ENCODE measurements at regions not wholly inside any gene's neighbourhood (a gene's known extent, or its start where the extent isn't known, plus 50 kb on each side); places are given as distances from the start of the nearest gene placed in this dataset.
"Not testable (repeated sequence)": the region's sequence is repeated elsewhere in the genome, so short reads cannot be mapped to it uniquely, and the experiment has no call there.

DNA sequence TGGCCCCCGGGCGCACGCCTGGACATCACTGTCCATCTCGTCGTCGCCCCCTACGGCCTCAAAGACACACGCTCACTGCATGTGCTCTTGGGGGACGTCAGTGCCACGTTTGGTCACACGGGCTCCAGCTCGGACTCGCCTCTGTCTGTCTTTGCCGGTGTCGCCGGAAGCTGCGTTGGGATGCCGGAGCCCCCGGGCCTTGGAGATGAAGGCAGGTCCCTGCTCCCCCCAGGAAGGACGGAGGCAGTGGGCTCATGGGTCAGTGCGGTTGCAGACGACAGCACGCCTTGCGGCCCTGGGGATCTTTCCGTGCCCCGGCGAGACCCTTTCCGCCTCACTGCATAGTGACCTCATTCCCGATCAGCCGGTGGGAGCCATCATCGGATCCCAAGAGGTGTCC is 1399.9 kb upstream of the PCDH10 start:
- TF ChIP-seq, protein P1, sequence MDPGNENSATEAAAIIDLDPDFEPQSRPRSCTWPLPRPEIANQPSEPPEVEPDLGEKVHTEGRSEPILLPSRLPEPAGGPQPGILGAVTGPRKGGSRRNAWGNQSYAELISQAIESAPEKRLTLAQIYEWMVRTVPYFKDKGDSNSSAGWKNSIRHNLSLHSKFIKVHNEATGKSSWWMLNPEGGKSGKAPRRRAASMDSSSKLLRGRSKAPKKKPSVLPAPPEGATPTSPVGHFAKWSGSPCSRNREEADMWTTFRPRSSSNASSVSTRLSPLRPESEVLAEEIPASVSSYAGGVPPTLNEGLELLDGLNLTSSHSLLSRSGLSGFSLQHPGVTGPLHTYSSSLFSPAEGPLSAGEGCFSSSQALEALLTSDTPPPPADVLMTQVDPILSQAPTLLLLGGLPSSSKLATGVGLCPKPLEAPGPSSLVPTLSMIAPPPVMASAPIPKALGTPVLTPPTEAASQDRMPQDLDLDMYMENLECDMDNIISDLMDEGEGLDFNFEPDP (CRISPR knock-in tag; IDR thresholded peaks at IDR 0.05) = not testable (repeated sequence)
- TF ChIP-seq ZNF384 (IDR thresholded peaks at IDR 0.05; ENCODE audit: low read depth, low read length); CREM (IDR thresholded peaks at IDR 0.05; ENCODE audit: low read depth); NCOR1 (IDR thresholded peaks at IDR 0.05); SAFB2 (IDR thresholded peaks at IDR 0.05; ENCODE audit: borderline replicate concordance, low read depth, low read length, severe bottlenecking): not testable (repeated sequence)
